H9 (cell line): ENCODE measurements at regions not wholly inside any gene's neighbourhood (a gene's known extent, or its start where the extent isn't known, plus 50 kb on each side); places are given as distances from the start of the nearest gene placed in this dataset.

ENCODE experiments used
- DNase-seq: peaks from one replicate; pipeline ENCODE4 v3.0.0-alpha.2; 2017
- H2AFZ ChIP-seq: one replicate; pipeline ENCODE4 v1.6.1; 2013; ENCODE audit warnings: mild to moderate bottlenecking, low read length, control low read depth, moderate library complexity
- H2AK5ac ChIP-seq: 2 replicates; pipeline ENCODE4 v1.6.1; 2013; ENCODE audit warnings: low read length, control low read depth, mixed read lengths; ENCODE audit not compliant: insufficient read length
- H2BK120ac ChIP-seq: one replicate; pipeline ENCODE4 v1.6.1; 2013; ENCODE audit warnings: low read depth, mild to moderate bottlenecking, low read length, control low read depth, inconsistent platforms; ENCODE audit not compliant: poor library complexity, severe bottlenecking
- H2BK12ac ChIP-seq: 2 replicates; pipeline ENCODE4 v1.6.1; 2013; ENCODE audit warnings: low read length, control low read depth, mixed read lengths, low read depth; ENCODE audit not compliant: insufficient read length
- H2BK15ac ChIP-seq: 2 replicates; pipeline ENCODE4 v1.6.1; 2013; ENCODE audit warnings: low read depth, low read length, control low read depth
- H2BK20ac ChIP-seq: one replicate; pipeline ENCODE4 v1.6.1; 2013; ENCODE audit warnings: low read depth, mild to moderate bottlenecking, low read length, control low read depth, inconsistent platforms; ENCODE audit not compliant: poor library complexity, severe bottlenecking
- H2BK5ac ChIP-seq: 2 replicates; pipeline ENCODE4 v1.6.1; 2013; ENCODE audit warnings: low read length, control low read depth, mixed read lengths; ENCODE audit not compliant: insufficient read length
- H3K14ac ChIP-seq: 2 replicates; pipeline ENCODE4 v1.6.1; 2013; ENCODE audit warnings: low read length, control low read depth; ENCODE audit not compliant: insufficient read depth
- H3K18ac ChIP-seq: 2 replicates; pipeline ENCODE4 v1.6.1; 2013; ENCODE audit warnings: low read depth, mild to moderate bottlenecking, mixed read lengths, low read length, control low read depth; ENCODE audit not compliant: insufficient read length
- H3K23ac ChIP-seq: 2 replicates; pipeline ENCODE4 v1.6.1; 2013; ENCODE audit warnings: low read length, control low read depth, mixed read lengths, low read depth; ENCODE audit not compliant: insufficient read length
- H3K23me2 ChIP-seq: 2 replicates; pipeline ENCODE4 v1.6.1; 2013; ENCODE audit warnings: low read depth, mild to moderate bottlenecking, mixed read lengths, low read length, control low read depth; ENCODE audit not compliant: insufficient read length, poor library complexity, severe bottlenecking
- H3K27ac ChIP-seq: 2 replicates; pipeline ENCODE4 v1.5.1; 2013; ENCODE audit warnings: low read length, control low read depth, mixed read lengths, low read depth; ENCODE audit not compliant: insufficient read length
- H3K27me3 ChIP-seq: 2 replicates; pipeline ENCODE4 v1.6.1; 2013; ENCODE audit warnings: low read length, control low read depth, inconsistent platforms; ENCODE audit not compliant: insufficient read depth
- H3K4ac ChIP-seq: 2 replicates; pipeline ENCODE4 v1.6.1; 2013; ENCODE audit warnings: low read depth, mild to moderate bottlenecking, control low read depth, inconsistent platforms, low read length, moderate library complexity
- H3K4me1 ChIP-seq: 2 replicates; pipeline ENCODE4 v1.6.1; 2013; ENCODE audit warnings: low read length, control low read depth, inconsistent platforms; ENCODE audit not compliant: insufficient read depth
- H3K4me2 ChIP-seq: 2 replicates; pipeline ENCODE4 v1.6.1; 2013; ENCODE audit warnings: low read length, control low read depth, mixed read lengths; ENCODE audit not compliant: insufficient read length, insufficient read depth
- H3K56ac ChIP-seq: 2 replicates; pipeline ENCODE4 v1.6.1; 2013; ENCODE audit warnings: low read depth, mild to moderate bottlenecking, mixed read lengths, low read length, control low read depth; ENCODE audit not compliant: insufficient read length
- H3K79me1 ChIP-seq: 2 replicates; pipeline ENCODE4 v1.6.1; 2013; ENCODE audit warnings: low read depth, mild to moderate bottlenecking, moderate library complexity, low read length, control low read depth, inconsistent platforms; ENCODE audit not compliant: insufficient read depth, poor library complexity, severe bottlenecking
- H3K79me2 ChIP-seq: 2 replicates; pipeline ENCODE4 v1.6.1; 2013; ENCODE audit warnings: low read length, control low read depth, inconsistent platforms; ENCODE audit not compliant: insufficient read depth
- H3K9ac ChIP-seq: 2 replicates; pipeline ENCODE4 v1.6.1; 2013; ENCODE audit warnings: low read length, control low read depth, mixed read lengths; ENCODE audit not compliant: insufficient read length; ENCODE audit errors: extremely low read depth
- H3K9me3 ChIP-seq: one replicate; pipeline ENCODE4 v1.6.1; 2013; ENCODE audit warnings: low read depth, low read length, inconsistent platforms; ENCODE audit not compliant: control insufficient read depth
- H3T11ph ChIP-seq: one replicate; pipeline ENCODE4 v1.6.1; 2013; ENCODE audit warnings: mild to moderate bottlenecking, low read length, control low read depth, inconsistent platforms
- H4K20me1 ChIP-seq: one replicate; pipeline ENCODE4 v1.6.1; 2013; ENCODE audit not compliant: control insufficient read depth, insufficient read length, insufficient read depth
- H4K5ac ChIP-seq: 2 replicates; pipeline ENCODE4 v1.6.1; 2013; ENCODE audit warnings: low read depth, mild to moderate bottlenecking, mixed read lengths, low read length, control low read depth; ENCODE audit not compliant: insufficient read length
- H4K8ac ChIP-seq: replicated peaks from 2 replicates; pipeline ENCODE4 v1.6.1; 2013; ENCODE audit warnings: low read length, control low read depth, mixed read lengths, low read depth; ENCODE audit not compliant: insufficient read length
- H4K91ac ChIP-seq: 2 replicates; pipeline ENCODE4 v1.6.1; 2013; ENCODE audit warnings: low read depth, mild to moderate bottlenecking, moderate library complexity, mixed read lengths, low read length, control low read depth; ENCODE audit not compliant: insufficient read length
- H3K27ac Mint-ChIP-seq, 3 experiments: 2 replicates in 2 of 3; 3 replicates in 1 of 3; pipeline ENCODE4 v1.8.0; 2020 to 2021; ENCODE audit warnings: mixed read lengths in 3 of 3, mild to moderate bottlenecking in 1 of 3, moderate library complexity in 1 of 3
- H3K27me3 Mint-ChIP-seq: 2 replicates; pipeline ENCODE4 v1.8.0; 2021; ENCODE audit warnings: low read depth, mild to moderate bottlenecking, moderate library complexity, mixed read lengths
- H3K36me3 Mint-ChIP-seq, 3 experiments: 2 replicates in 2 of 3; 3 replicates in 1 of 3; pipeline ENCODE4 v1.8.0; 2020 to 2021; ENCODE audit warnings: low read depth in 3 of 3, mixed read lengths in 3 of 3; ENCODE audit not compliant: insufficient read depth in 1 of 3
- H3K4me1 Mint-ChIP-seq, 2 experiments: 2 replicates each; pipeline ENCODE4 v1.8.0; 2020; ENCODE audit warnings: mixed read lengths in 2 of 2
- H3K4me3 Mint-ChIP-seq, 2 experiments: 2 replicates in 1 of 2; 3 replicates in 1 of 2; pipeline ENCODE4 v1.8.0; 2020 to 2021; ENCODE audit warnings: mild to moderate bottlenecking in 2 of 2, mixed read lengths in 2 of 2, moderate library complexity in 1 of 2
- H3K9me3 Mint-ChIP-seq, 2 experiments: 2 replicates in 1 of 2; 3 replicates in 1 of 2; pipeline ENCODE4 v1.8.0; 2020; ENCODE audit warnings: mild to moderate bottlenecking in 2 of 2, mixed read lengths in 2 of 2, moderate library complexity in 1 of 2
- WGBS: extraction: QIAGEN DNeasy Blood & Tissue Kit; methylation state at CpG from one replicate; pipeline ENCODE4 v1.1.7; 2013; ENCODE audit warnings: missing lambda C conversion rate, low lambda C conversion rate, mixed read lengths; ENCODE audit not compliant: insufficient read length; ENCODE audit errors: extremely low coverage; 5-methylcytosine and 5-hydroxymethylcytosine counted together
- TF ChIP-seq, protein P1 (sequence below): fragments of 200-600 bp; sonication (generic); conservative IDR thresholded peaks from 3 replicates; pipeline ENCODE4 v1.8.0; 2021; ENCODE audit warnings: antibody characterized with exemption, mild to moderate bottlenecking

DNA sequence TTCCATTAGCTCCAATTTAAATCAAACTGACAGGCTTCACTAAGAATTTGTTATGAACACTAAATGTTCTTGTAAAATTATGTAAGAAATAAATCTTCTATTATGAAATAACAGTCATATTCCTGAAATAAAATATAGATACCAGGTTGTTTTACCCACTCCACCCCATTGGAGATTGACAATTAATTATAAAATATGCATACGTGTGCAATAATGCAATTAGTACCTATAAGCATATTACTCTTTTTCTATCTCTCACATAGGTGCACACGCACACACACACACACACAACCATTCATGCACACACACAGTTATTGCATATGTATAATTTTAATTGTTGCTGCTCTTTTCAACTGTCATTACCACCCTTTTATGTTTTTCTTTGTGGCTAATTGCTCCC lies 395.7 kb downstream of the SLITRK5 start:
- Histone ChIP-seq H3K4ac (no peak overlapping the region), H4K8ac (no peak overlapping the region), H4K91ac (no peak overlapping the region), H3K27me3 (no peaks in the 10 kb centered on the region), H3K4me2 (no peak overlapping the region), H3K56ac (no peak overlapping the region), H3K18ac (no peak overlapping the region), H3T11ph (no peak overlapping the region), H4K5ac (no peak overlapping the region), H2BK12ac (no peak overlapping the region), H2BK20ac (no peak overlapping the region), H3K27ac (no peak overlapping the region), H2AFZ (no peak overlapping the region), H3K23me2 (no peaks in the 10 kb centered on the region), H3K79me1 (no peaks in the 10 kb centered on the region), H2BK15ac (no peak overlapping the region), H3K79me2 (no peaks in the 10 kb centered on the region), H3K9me3 (no peaks in the 10 kb centered on the region), H3K9ac (no peak overlapping the region), H2AK5ac (no peak overlapping the region), H2BK5ac (no peak overlapping the region), H3K23ac (no peak overlapping the region), H2BK120ac (no peak overlapping the region), H4K20me1 (no peaks in the 10 kb centered on the region), H3K4me1 (no peaks in the 10 kb centered on the region), H3K14ac (no peak overlapping the region)
- no peak for DNase-seq
- no peaks in the 10 kb centered on the region for H3K27me3 Mint-ChIP-seq
- 0 out of 7 replicates have a peak, but pooled peaks cover 0 to 2% (median 0%) of the 10 kb centered on the region in 3 experiments for H3K36me3 Mint-ChIP-seq
- H3K9me3 Mint-ChIP-seq, result peaks cover 0 to 2% of the 10 kb centered on the region in 2 experiments; a peak in 2 of 5 replicates
- no peak overlapping the region for H3K27ac Mint-ChIP-seq
- no peaks in the 10 kb centered on the region; a peak in 1 of 4 replicates for H3K4me1 Mint-ChIP-seq
- TF ChIP-seq, protein P1, sequence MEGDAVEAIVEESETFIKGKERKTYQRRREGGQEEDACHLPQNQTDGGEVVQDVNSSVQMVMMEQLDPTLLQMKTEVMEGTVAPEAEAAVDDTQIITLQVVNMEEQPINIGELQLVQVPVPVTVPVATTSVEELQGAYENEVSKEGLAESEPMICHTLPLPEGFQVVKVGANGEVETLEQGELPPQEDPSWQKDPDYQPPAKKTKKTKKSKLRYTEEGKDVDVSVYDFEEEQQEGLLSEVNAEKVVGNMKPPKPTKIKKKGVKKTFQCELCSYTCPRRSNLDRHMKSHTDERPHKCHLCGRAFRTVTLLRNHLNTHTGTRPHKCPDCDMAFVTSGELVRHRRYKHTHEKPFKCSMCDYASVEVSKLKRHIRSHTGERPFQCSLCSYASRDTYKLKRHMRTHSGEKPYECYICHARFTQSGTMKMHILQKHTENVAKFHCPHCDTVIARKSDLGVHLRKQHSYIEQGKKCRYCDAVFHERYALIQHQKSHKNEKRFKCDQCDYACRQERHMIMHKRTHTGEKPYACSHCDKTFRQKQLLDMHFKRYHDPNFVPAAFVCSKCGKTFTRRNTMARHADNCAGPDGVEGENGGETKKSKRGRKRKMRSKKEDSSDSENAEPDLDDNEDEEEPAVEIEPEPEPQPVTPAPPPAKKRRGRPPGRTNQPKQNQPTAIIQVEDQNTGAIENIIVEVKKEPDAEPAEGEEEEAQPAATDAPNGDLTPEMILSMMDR, result no peak
- WGBS, result no CpG with 5 or more reads among the region's 2 CpGs
- no peak overlapping the region for H3K4me3 Mint-ChIP-seq
